NAMALWA (cell line): ENCODE measurements at regions not wholly inside any gene's neighbourhood (a gene's known extent, or its start where the extent isn't known, plus 50 kb on each side); places are given as distances from the start of the nearest gene placed in this dataset.
"Not testable (repeated sequence)": the region's sequence is repeated elsewhere in the genome, so short reads cannot be mapped to it uniquely, and the experiment has no call there.

Source experiments
- DNase-seq: peaks from one replicate; pipeline ENCODE4 v3.0.0-alpha.2; 2015; ENCODE audit warnings: low spot score

GRCh38 chr6:11326116-11326515 is 93.6 kb upstream of the NEDD9 start:
- no peak for DNase-seq

GRCh38 chr6:11324453-11325015 is 92.1 kb upstream of the NEDD9 start:
- no peak for DNase-seq

GRCh38 chr6:11323666-11324452 is 91.4 kb upstream of the NEDD9 start:
- DNase-seq: no peak

GRCh38 chr6:11322252-11322885 is 89.9 kb upstream of the NEDD9 start:
- no peak for DNase-seq

- no peak for DNase-seq
These were observed 88.6 kb upstream of the NEDD9 start for GRCh38 chr6:11320914-11321597.

GRCh38 chr6:11318835-11319813 is 86.7 kb upstream of the NEDD9 start:
- DNase-seq: no peak

- DNase-seq: no peak
These were observed 85.7 kb upstream of the NEDD9 start for GRCh38 chr6:11317885-11318771.

GRCh38 chr6:11315743-11316437 is 83.4 kb upstream of the NEDD9 start:
- no peak for DNase-seq

GRCh38 chr6:11313207-11313606 is 80.7 kb upstream of the NEDD9 start:
- no peak for DNase-seq

GRCh38 chr6:11311970-11312369 is 79.5 kb upstream of the NEDD9 start:
- no peak for DNase-seq

GRCh38 chr6:11309947-11310665 is 77.6 kb upstream of the NEDD9 start:
- DNase-seq: peak; percentile 17

- DNase-seq: no peak
These were observed 74.8 kb upstream of the NEDD9 start for GRCh38 chr6:11307226-11307625.

GRCh38 chr6:11304946-11305345 is 72.5 kb upstream of the NEDD9 start:
- no peak for DNase-seq

- not testable (repeated sequence) for DNase-seq
These were observed 67.5 kb upstream of the NEDD9 start for GRCh38 chr6:11299876-11300428.

GRCh38 chr6:11299421-11299784 is 66.9 kb upstream of the NEDD9 start:
- not testable (repeated sequence) for DNase-seq

- DNase-seq: no peak
These were observed 66.4 kb upstream of the NEDD9 start for GRCh38 chr6:11298651-11299420.

GRCh38 chr6:11297376-11297729 is 64.9 kb upstream of the NEDD9 start:
- no peak for DNase-seq
